ENCODE measurements at regions not wholly inside any gene's neighbourhood (a gene's known extent, or its start where the extent isn't known, plus 50 kb on each side); places are given as distances from the start of the nearest gene placed in this dataset.
"Not testable (repeated sequence)": the region's sequence is repeated elsewhere in the genome, so short reads cannot be mapped to it uniquely, and the experiment has no call there.

DNA sequence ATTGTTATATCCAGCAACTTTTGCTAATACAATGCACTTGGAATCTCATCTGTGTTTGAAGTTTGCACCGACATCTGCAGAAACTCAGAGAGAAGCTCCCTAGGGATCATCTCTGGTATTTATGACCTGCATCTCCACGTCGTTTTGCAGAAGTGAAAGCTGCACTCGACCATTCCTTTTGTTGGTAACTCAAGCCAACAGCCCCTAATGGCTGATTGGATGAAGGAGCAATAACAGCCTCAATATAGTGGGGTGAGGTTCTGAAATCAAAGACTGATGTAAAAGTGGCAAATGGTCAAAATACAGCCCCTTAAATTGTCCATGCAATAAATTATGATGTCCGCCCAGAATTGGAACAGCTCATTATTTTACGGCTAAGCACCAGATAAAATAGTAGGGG is 344.2 kb upstream of the KAZN start:
- ChIA-PET POLR2A (no interaction called here), CTCF (no interaction called here)
- peaks cover 3% of the 10 kb centered on the region for H3K27me3 Mint-ChIP-seq
- no peak overlapping the region for H3K27ac Mint-ChIP-seq
- intact Hi-C loops (cut with micrococcal nuclease), result no loop called here
- H3K36me3 Mint-ChIP-seq, result no peaks in the 10 kb centered on the region
- no peak overlapping the region for H3K4me3 Mint-ChIP-seq
- no peaks in the 10 kb centered on the region for H3K9me3 Mint-ChIP-seq
- no peak for DNase-seq
- no peaks in the 10 kb centered on the region for H3K4me1 Mint-ChIP-seq (ENCODE audit: low read depth)

DNA sequence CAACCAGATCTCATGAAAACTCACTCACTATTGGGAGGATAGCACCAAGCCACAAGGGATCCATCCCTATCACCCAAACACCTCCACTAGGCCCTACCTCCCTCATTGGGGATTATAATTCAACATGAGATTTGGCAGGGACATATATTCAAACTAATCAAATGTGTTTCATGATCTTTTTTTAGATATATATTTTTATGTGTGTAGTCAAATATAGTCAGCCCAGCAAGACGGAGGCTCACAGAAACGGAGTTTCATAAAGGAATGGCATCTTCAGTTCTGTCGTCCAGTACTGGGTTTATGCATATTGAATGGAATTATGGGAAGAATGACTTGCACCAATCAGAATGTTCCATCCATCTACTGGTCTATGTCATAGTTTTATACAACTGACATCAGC is 343.3 kb upstream of the KAZN start:
- H3K27ac Mint-ChIP-seq, result no peak overlapping the region
- peaks cover 3% of the 10 kb centered on the region for H3K27me3 Mint-ChIP-seq
- H3K36me3 Mint-ChIP-seq, result no peaks in the 10 kb centered on the region
- intact Hi-C loops (cut with micrococcal nuclease), result no loop called here
- no peak overlapping the region for H3K4me3 Mint-ChIP-seq
- DNase-seq, result no peak
- ChIA-PET CTCF (no interaction called here), POLR2A (no interaction called here)
- no peaks in the 10 kb centered on the region for H3K9me3 Mint-ChIP-seq
- H3K4me1 Mint-ChIP-seq (ENCODE audit: low read depth), result no peaks in the 10 kb centered on the region

DNA sequence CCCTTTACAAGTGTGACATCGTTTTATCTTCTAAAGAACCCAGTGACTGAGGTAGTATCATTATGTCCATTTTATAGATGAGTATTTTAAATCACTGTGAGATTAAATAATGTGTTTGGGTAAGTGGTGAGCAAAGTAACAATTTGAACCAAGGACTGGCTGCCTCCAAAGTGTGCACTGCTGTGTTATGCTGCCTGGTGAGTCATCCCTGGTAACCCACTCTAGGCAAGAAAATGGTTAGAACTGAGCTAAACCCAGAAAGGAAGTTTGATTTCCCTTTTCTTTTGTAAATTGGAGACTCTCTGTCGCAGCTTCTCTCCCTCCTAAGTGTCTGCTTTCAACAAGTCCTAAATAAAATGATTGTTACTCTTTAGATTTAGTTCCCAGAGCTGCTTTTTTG is 342.8 kb upstream of the KAZN start:
- H3K27me3 Mint-ChIP-seq, result peaks cover 1% of the 10 kb centered on the region
- no peak overlapping the region for H3K27ac Mint-ChIP-seq
- H3K36me3 Mint-ChIP-seq, result no peaks in the 10 kb centered on the region
- H3K4me1 Mint-ChIP-seq (ENCODE audit: low read depth), result no peaks in the 10 kb centered on the region
- ChIA-PET CTCF (no interaction called here), POLR2A (no interaction called here)
- no peak overlapping the region for H3K4me3 Mint-ChIP-seq
- no peaks in the 10 kb centered on the region for H3K9me3 Mint-ChIP-seq
- no peak for DNase-seq
- intact Hi-C loops (cut with micrococcal nuclease), result no loop called here

DNA sequence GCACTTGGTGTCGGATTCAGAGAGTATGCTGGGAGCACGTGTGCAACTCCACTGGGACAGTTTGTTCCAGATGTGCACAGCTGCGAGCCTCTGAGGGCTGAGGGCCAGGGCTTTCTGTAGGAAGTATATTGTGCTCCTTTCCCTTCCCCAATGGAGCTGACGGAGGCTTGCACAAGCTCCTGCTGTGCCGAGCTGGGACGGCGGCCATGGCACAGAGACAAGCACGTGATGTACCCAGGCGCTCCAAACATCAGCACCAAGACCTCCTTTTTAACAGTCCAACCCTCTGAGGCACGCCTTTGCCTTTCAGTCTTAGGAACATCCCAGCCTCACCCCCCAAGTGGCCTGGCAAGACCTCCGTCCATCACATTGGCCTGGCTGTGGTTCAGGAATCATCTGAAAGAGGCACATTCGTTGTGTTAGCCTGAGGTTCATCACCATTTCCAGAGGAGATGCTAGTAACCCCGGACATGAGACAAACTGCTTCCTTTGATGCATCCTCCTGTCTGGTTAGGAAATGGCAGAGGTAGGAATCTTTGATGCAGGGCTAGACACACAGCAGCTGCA is 339.2 kb upstream of the KAZN start:
- Mint-ChIP-seq H3K36me3 (no peaks in the 10 kb centered on the region), H3K27ac (no peak overlapping the region), H3K4me1 (ENCODE audit: low read depth) (no peaks in the 10 kb centered on the region), H3K27me3 (peaks cover 1% of the 10 kb centered on the region), H3K4me3 (no peak overlapping the region), H3K9me3 (no peaks in the 10 kb centered on the region)
- no peak for DNase-seq
- ChIA-PET POLR2A (no interaction called here), CTCF (no interaction called here)
- intact Hi-C loops (cut with micrococcal nuclease), result no loop called here

DNA sequence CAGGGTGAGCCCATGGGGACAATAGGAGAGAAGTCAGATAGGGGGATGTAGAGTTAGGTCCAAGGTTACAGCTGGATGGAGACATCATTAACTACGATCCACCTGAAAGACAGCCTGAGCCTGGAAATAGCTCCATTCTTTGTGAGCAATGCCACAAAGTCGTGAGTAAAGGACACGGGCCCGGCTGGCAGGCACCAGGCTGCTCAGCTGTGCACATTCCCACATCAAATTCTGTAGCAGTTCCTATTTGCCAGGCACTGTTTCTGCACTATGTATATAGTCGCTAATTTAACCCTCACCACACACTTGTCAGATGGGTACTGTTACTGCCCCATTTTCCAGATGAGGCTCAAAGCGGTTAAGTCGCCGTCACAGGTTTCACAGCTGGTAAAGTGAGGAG is 338.0 kb upstream of the KAZN start:
- intact Hi-C loops (cut with micrococcal nuclease), result no loop called here
- CTCF ChIA-PET, result no interaction called here
- Mint-ChIP-seq H3K27me3 (peaks cover 3% of the 10 kb centered on the region), H3K36me3 (no peaks in the 10 kb centered on the region), H3K9me3 (no peaks in the 10 kb centered on the region), H3K27ac (no peak overlapping the region), H3K4me3 (no peak overlapping the region), H3K4me1 (ENCODE audit: low read depth) (no peaks in the 10 kb centered on the region)
- no peak for DNase-seq
- POLR2A ChIA-PET, result no interaction called here

DNA sequence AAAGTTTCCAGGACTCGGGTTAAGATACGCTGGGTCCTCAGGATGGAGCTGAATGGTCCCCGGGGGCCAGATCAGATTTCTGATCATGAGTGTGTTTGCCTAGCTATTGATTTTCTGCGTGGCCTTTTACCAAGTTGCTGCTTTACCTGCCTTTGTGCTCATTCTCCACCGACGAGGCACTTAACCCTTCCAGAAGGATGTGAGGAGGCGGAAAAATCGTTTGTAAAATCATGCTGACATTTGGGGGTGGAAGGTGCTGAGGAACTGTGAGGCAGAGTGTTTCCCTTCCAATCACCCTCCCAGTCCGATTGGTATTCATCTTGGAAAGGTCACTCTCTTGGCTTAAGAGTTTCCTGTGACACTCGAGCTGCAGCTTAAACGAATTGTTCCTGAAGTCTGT is 337.1 kb upstream of the KAZN start:
- Mint-ChIP-seq H3K27ac (no peak overlapping the region), H3K27me3 (peaks cover 9% of the 10 kb centered on the region), H3K9me3 (no peaks in the 10 kb centered on the region), H3K4me3 (no peak overlapping the region), H3K4me1 (ENCODE audit: low read depth) (no peaks in the 10 kb centered on the region), H3K36me3 (no peaks in the 10 kb centered on the region)
- intact Hi-C loops (cut with micrococcal nuclease), result no loop called here
- no peak for DNase-seq
- ChIA-PET CTCF (no interaction called here), POLR2A (no interaction called here)

DNA sequence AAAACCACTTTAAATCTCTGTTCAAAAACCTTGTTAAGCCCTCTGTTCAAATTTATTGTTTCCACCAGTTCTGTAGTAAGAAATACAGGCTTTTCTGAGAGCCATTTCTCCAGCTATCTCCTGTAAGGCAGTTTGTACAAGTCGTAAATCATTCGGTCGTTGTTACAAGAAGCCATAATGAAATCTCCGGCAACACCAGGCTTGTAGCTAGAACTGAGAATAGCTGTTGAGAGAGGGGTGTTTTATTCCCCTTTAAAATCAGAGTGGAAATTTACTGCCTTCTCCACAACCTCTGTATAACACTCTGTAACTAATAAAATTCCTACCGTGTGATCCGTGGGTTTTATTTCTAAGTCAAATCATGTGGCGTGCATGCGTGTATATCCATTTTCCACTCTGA is 335.8 kb upstream of the KAZN start:
- Mint-ChIP-seq H3K27ac (no peak overlapping the region), H3K36me3 (no peaks in the 10 kb centered on the region), H3K27me3 (peaks cover 7% of the 10 kb centered on the region), H3K4me1 (ENCODE audit: low read depth) (no peaks in the 10 kb centered on the region), H3K9me3 (no peaks in the 10 kb centered on the region), H3K4me3 (no peak overlapping the region)
- CTCF ChIA-PET, result no interaction called here
- no peak for DNase-seq
- intact Hi-C loops (cut with micrococcal nuclease), result no loop called here
- POLR2A ChIA-PET, result interaction anchor here (1.1 kb wide), 1 partner anchor 16 kb away, joined by 3 read pairs; no protein-coding TSS in a partner anchor

DNA sequence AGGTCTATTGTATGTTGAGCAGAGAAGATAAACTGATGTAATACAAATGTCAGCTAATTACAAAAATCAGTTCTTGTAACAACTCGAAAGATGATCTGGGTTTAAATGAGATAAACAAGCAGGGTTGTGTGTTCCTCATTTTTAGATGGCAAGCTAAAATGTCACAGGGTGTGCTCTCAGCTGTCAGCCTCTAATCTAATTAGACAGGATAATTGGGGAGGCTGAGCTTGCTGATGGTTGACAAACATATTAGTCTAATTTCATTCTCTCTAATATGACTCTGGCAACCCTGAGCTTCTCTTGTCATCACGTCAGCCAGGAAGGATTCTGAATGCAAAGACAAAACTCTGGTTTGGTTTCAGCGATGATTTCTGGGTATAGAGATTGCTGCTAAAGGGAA is 335.3 kb upstream of the KAZN start:
- intact Hi-C loops (cut with micrococcal nuclease), result no loop called here
- no peak overlapping the region for H3K27ac Mint-ChIP-seq
- H3K27me3 Mint-ChIP-seq, result peaks cover 7% of the 10 kb centered on the region
- ChIA-PET POLR2A (interaction anchor here (1.1 kb wide), 1 partner anchor 17 kb away, joined by 3 read pairs; no protein-coding TSS in a partner anchor), CTCF (no interaction called here)
- H3K9me3 Mint-ChIP-seq, result no peaks in the 10 kb centered on the region
- H3K4me1 Mint-ChIP-seq (ENCODE audit: low read depth), result no peaks in the 10 kb centered on the region
- DNase-seq, result no peak
- no peaks in the 10 kb centered on the region for H3K36me3 Mint-ChIP-seq
- H3K4me3 Mint-ChIP-seq, result no peak overlapping the region

DNA sequence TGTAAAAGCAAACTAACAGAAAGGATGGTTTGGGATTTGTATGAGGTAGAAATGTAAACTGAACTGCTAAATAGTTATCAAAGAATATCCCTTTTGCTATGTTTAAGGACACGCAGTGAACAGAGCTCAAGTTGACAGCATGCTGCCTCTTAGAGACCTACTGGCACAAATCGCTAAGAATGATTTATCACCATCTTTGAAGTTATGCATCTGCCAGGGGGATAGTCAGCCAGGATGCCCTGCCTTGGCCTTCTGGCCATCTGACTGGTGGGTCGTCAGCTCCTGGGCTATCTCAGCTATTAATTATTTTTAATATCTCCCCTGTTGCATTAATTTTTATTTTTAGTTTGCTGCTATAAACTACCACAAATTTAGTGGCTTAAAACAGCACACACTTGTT is 334.8 kb upstream of the KAZN start:
- no peaks in the 10 kb centered on the region for H3K9me3 Mint-ChIP-seq
- intact Hi-C loops (cut with micrococcal nuclease), result no loop called here
- H3K4me3 Mint-ChIP-seq, result no peak overlapping the region
- H3K4me1 Mint-ChIP-seq (ENCODE audit: low read depth), result no peaks in the 10 kb centered on the region
- H3K27ac Mint-ChIP-seq, result no peak overlapping the region
- POLR2A ChIA-PET, result no interaction called here
- no peaks in the 10 kb centered on the region for H3K36me3 Mint-ChIP-seq
- CTCF ChIA-PET, result no interaction called here
- no peak for DNase-seq
- H3K27me3 Mint-ChIP-seq, result peaks cover 7% of the 10 kb centered on the region

DNA sequence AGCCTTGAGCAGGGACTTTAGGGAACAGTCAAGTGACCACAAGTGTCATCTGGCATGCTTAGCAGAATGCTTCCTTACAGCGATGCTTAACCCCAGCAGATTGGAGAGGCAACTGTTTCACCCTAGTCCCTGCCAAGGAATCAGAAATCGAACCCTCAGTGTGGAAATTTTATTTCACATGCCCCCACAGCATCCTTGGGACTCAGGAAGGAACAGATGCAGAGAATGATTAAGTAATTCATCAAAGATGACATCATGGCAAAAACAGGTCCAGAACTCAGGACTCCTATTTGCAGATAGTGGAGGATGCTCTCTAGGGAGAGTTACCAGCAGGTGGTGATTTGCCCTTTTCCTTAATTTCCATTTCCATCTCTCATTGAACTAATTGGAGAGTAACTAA is 333.0 kb upstream of the KAZN start:
- intact Hi-C loops (cut with micrococcal nuclease), result no loop called here
- H3K27me3 Mint-ChIP-seq, result peaks cover 10% of the 10 kb centered on the region
- POLR2A ChIA-PET, result no interaction called here
- no peak overlapping the region for H3K27ac Mint-ChIP-seq
- H3K36me3 Mint-ChIP-seq, result no peaks in the 10 kb centered on the region
- no peak for DNase-seq
- H3K9me3 Mint-ChIP-seq, result no peaks in the 10 kb centered on the region
- H3K4me1 Mint-ChIP-seq (ENCODE audit: low read depth), result no peaks in the 10 kb centered on the region
- CTCF ChIA-PET, result no interaction called here
- no peak overlapping the region for H3K4me3 Mint-ChIP-seq

DNA sequence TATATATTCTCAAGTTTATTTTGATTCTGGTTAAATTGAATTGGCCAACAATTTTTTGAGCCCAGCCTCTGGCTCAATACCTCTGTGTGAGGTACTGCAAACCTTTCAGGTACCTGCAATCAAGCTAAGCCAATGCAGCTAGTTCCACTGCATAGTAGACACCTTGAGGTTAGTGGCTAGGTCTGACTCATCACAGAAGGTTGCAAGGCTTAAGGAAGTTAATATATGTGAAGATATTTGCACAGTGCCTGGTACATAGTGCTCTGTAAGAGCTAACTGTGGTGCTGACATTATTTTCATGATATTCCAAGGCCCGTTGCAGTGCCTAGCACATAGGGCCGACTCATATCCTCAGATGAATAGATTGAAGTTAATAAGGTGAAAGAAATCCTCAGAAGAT is 330.5 kb upstream of the KAZN start:
- Mint-ChIP-seq H3K27ac (no peak overlapping the region), H3K9me3 (peaks cover 3% of the 10 kb centered on the region), H3K4me1 (ENCODE audit: low read depth) (no peaks in the 10 kb centered on the region), H3K4me3 (no peak overlapping the region), H3K27me3 (peaks cover 10% of the 10 kb centered on the region), H3K36me3 (no peaks in the 10 kb centered on the region)
- ChIA-PET POLR2A (no interaction called here), CTCF (no interaction called here)
- DNase-seq, result no peak
- intact Hi-C loops (cut with micrococcal nuclease), result no loop called here

DNA sequence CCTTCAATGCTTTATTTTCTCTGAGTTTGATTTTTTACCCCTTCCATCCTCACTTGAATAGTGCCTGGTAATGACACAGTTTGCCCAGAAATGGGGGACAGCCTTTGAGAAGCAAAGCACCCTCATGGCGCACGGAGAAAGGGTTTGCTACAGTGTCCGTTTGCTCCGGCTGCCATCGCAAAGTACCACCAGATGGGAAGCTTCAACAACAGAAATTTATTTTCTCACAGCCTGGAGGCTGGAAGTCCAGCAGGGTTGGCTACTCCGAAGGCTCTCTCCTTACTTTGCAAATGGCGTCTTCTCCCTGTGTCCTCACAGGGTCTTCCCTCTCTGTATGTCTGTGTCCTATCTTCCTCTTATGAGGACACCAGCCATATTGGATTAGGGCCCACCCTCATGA is 327.7 kb upstream of the KAZN start:
- Mint-ChIP-seq H3K4me3 (no peak overlapping the region), H3K4me1 (ENCODE audit: low read depth) (no peaks in the 10 kb centered on the region), H3K36me3 (no peaks in the 10 kb centered on the region), H3K27me3 (peaks cover 7% of the 10 kb centered on the region), H3K27ac (no peak overlapping the region), H3K9me3 (peaks cover 3% of the 10 kb centered on the region)
- POLR2A ChIA-PET, result no interaction called here
- DNase-seq, result no peak
- intact Hi-C loops (cut with micrococcal nuclease), result no loop called here
- CTCF ChIA-PET, result no interaction called here

DNA sequence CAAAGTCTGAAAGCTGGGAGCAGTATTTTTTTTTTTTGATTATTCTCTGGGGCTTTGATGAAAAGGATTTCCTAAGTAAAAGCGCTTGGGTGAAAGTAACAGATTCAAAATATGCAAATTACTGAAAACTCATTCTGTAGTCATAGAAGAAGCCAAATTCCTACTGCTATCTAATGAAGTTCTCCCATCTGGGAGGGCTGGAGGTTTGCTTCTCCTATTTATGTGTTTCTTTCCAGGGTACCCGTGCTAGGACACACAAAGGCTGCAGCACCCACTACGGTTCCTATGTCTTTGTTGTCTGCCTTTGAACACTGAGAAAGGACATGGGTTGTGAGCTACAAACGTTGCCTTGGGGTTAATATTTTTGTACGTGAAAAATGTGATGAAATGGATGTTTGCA is 324.7 kb upstream of the KAZN start:
- DNase-seq, result no peak
- Mint-ChIP-seq H3K9me3 (peaks cover 3% of the 10 kb centered on the region), H3K27ac (no peak overlapping the region), H3K4me3 (no peak overlapping the region), H3K27me3 (peaks cover 3% of the 10 kb centered on the region), H3K36me3 (no peaks in the 10 kb centered on the region), H3K4me1 (ENCODE audit: low read depth) (no peaks in the 10 kb centered on the region)
- intact Hi-C loops (cut with micrococcal nuclease), result no loop called here
- CTCF ChIA-PET, result no interaction called here
- POLR2A ChIA-PET, result no interaction called here

DNA sequence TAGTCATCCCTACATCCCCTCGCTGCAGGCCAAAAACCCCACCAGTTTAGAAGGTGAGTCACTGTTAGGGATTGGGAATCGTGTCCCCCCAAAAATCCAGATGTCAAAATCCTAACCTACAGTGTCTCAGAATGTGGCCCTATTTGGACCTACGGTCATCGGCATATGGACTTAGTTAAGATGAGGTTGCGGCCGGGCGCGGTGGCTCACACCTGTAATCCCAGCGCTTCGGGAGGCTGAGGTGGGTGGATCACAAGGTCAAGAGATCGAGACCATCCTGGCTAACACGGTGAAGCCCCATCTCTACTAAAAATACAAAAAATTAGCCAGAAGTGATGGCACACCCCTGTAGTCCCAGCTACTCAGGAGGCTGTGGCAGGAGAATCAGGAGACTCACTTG is 318.6 kb upstream of the KAZN start:
- intact Hi-C loops (cut with micrococcal nuclease); POLR2A ChIA-PET; H3K27me3 Mint-ChIP-seq; H3K27ac Mint-ChIP-seq; H3K36me3 Mint-ChIP-seq; H3K9me3 Mint-ChIP-seq; H3K4me1 Mint-ChIP-seq (ENCODE audit: low read depth); CTCF ChIA-PET; H3K4me3 Mint-ChIP-seq; DNase-seq: not testable (repeated sequence)
